NCI-H526 (cell line): ENCODE measurements at regions not wholly inside any gene's neighbourhood (a gene's known extent, or its start where the extent isn't known, plus 50 kb on each side); places are given as distances from the start of the nearest gene placed in this dataset.
A peak's percentile ranks its signal among the peaks of the same experiment; 100 is the strongest.

Source experiments
- DNase-seq, 2 experiments: peaks; one replicate each; lab custom pipeline; 2025; lab: John Stamatoyannopoulos, UW

DNA sequence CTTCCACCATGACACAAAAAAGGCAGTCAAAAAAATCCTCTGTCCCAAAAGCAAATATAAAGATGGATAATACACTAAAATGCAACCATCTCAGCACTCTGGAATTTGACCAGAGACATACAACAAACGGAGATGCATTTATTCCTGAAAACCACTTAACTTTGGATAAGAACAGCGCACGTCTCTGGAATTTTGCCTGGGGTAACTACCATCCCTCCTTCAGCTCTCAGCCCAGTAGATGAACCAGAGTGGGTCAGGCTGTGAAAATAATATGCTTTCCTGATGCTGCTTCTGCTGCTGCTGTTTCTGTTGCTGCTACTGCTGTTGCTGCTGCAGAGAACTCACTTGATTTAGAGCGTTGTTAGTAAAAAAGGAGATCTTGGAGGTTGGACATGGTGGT is 133.8 kb upstream of the ACVR2A start:
- DNase-seq: no peak

DNA sequence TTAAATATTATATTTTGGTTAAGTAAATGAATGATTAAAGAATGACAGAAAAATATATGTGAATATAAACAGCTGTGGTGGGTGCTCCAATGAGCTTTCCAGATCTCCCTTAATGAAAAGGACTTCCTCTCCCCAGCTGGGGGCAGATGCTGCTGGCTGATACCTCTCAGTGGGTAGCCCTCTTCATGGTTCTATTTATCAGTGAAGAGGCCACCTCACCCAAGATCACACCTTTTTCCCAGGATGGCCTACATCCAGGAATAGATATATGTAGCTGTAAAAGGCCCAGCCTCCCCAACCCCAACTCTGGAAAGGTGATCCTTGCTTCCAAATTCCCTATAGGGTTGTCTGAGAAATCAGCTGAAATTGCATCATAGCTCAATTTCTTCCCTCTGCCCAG is 135.2 kb upstream of the ACVR2A start:
- DNase-seq: no peak

DNA sequence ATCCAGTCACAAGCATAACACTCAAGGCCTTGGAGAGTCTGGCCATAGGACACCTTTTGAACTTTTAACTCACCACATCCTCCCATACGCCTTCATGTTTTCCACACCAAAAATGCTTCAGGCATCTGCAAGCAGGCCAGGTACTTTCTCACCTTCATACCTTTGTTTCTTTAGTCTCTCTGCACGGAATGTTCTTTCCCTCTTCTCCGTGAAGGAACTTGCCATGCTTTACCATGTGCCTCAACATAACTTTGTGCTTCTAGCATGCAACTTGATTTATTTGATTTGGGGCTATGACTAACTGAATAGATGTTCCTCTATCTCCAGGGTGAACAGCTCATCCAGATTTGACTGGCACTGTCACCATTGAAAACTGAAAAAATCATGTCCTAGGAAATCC is 141.7 kb upstream of the ACVR2A start:
- DNase-seq: no peak

DNA sequence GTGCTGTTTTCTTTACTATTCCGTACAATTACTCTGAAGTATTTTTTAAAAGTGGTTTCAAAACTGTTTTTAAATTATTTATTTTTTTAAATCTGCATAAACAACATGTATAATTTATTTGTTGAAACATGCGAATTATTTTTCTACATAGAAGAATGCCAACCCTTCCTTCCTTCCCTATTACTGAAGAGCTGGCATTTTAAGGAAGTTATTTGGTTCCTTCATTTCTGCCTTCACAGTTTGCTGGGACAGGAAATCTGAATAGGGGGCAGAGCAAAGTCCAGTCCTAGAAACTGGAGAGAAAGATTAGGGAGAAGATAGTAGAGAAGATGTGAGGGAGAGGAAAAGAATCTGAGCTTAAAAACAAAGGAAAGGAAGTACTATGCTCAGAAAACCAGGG is 146.7 kb upstream of the ACVR2A start:
- DNase-seq: no peak

DNA sequence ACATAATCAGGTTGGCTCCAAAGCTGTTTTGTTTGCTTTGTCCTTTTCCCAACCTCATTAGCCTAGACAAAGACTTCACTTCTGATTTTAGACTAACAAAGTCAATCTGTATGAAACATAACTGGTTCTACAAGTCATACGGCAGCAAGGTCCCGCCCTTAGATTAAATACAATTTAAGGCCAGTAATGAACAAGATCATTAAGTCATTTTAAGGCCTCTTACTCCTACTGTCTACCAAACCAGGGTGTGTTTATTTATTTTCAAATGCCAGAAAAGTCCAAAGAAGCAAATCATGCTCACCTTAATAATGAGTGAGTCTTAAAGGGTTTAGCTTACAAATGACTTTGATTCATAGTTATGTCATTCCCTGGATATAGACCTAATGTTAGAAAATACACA is 148.4 kb upstream of the ACVR2A start:
- DNase-seq: peak; percentile 52 to 68

DNA sequence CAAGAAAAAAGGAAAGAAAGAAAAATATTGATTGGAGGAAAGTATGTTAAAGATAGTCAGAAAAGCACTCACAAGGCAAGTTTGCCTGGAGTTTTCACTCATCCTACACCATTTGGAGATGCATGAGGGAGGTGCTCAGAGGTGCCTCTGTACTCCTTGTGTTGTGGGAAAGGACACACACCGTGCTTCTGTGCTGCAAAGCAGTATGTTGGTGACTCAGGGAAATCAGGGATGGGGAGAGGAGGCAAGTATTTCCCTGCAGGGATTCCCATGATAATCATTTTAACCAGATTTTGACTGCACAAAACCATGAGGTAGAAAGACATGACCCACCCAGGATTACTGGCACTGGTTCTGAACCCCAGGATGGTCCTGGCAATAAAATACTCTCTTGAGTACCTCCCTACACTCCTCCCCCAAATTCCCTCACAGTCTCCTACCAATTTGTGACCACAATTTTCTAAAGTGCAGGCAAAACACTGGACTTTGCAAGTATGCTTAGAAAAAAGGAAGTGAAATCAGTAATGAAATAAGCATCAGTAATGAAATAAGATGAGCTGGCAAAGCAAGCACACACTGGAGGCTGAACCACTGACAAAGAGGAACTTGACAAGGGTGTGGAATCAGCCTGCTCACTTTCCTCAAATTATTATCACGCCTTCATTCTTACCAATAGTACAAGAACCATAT is 155.5 kb upstream of the ACVR2A start:
- DNase-seq: no peak

DNA sequence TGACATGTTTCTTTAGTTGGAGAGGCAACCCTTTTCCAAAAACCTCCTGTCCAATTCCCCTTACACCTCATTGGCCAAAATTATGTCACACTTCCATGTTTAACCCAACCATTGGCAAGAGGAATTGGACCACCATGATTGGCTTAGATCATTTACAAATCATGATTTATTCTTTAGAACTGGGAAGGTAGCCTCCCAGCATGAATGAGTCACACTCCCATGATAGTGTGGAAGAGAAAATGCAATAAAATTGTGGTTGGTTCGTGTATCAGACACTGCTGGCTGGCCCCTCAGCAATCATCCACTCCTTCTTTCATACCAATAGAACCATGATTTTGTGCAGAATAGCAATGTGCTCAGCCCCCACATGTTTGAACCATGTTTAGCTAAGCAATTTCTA is 156.6 kb upstream of the ACVR2A start:
- DNase-seq: no peak

DNA sequence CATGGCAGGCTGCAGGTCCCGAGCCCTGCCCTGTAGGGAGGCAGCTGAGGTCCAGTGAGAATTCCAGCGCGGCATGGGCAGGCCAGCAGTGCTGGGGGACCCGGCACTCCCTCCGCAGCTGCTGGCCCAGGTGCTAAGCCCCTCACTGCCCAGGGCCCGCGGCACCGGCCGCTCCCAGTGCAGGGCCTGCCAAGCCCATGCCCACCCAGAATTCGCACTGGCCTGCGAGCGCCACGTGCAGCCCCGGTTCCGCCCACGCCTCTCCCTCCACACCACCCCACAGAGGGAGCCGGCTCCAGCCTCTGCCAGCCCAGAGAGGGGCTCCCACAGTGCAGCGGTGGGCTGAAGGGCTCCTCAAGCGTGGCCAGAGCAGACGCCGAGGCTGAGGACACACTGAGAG is 158.5 kb upstream of the ACVR2A start:
- no peak for DNase-seq

- DNase-seq: no peak
Measured at GRCh38 chr2:147684903-147685302, 159.9 kb upstream of the ACVR2A start.

- no peak for DNase-seq
Measured at GRCh38 chr2:147683380-147683779, 161.4 kb upstream of the ACVR2A start.

DNA sequence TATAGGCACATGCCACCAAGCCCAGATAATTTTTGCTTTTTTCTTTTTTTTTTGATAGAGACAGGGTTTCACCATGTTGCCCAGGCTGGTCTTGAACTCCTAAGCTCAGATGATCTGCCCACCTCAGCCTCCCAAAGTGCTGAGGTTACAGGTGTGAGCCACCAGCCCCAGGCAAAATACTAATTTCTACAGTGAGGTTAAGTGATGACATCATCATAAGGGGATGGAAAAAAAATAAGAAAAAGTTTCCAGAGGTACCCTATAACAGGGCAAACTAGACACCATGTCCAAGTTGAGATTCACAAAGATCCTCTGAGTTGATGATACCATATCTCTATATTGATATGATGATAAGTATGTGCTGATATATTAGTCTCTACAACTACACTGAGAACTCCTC is 163.7 kb upstream of the ACVR2A start:
- DNase-seq: no peak

- no peak for DNase-seq
Measured at GRCh38 chr2:147679955-147680531, 164.8 kb upstream of the ACVR2A start.

GRCh38 chr2:147679191-147679954 is 165.5 kb upstream of the ACVR2A start:
- no peak for DNase-seq

GRCh38 chr2:147665105-147665504 is 179.7 kb upstream of the ACVR2A start:
- DNase-seq: no peak

GRCh38 chr2:147663962-147664361 is 180.9 kb upstream of the ACVR2A start:
- no peak for DNase-seq

DNA sequence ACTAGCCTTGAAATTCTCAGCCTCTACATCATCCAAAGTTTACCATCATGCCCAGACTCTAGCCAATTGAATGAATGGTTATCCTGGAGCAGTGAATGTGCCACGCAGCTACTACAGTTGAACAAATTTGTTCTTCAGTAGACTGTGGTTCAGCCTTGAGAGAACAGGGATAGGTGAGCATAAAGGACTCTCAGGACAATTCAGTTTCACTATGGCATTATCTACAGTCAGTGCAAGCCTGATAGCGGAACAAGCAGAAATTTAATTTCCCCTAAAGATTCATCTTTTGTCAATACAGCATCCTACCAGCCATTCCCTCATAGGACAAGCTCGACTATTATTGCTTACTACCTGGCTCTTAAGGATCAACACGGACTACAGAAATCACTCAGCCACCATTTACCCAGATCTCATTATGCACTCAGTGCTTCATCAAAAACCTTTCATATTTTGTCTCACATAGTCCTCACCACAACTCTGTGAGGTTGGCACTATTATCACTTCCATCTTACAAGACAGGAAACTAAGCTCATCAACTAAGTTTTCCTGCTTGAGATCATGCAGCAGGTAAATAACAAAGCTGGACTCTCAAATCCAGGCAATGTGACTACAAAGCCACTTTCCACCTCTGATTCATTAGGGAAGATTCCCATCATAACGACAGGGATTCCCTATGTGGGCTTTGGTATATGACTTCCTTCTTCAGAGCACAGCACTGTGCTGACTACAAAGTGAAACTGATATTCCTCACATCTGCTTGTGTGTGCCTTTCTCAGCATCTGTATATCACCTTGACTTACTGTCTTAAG is 181.5 kb upstream of the ACVR2A start:
- DNase-seq: no peak

GRCh38 chr2:147662221-147662620 is 182.6 kb upstream of the ACVR2A start:
- no peak for DNase-seq

GRCh38 chr2:147660680-147661079 is 184.1 kb upstream of the ACVR2A start:
- no peak for DNase-seq

DNA sequence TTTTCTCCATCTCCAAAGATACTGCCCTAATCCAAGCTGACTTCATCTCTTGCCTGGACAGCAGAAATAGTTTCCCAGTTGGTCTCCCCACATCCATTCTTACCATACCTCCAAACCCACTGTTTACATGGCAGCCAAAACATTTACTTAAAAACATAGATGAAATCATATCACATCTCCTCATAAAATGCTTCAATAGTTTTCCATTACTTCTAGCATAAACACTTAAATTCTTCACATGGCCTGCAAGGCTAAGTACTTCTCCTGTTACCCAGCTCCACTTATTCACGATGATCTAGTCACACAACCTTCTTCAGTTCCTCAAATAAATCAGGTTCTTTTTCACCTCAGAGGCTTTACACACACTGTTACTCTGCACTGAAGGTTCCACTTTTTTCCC is 185.8 kb upstream of the ACVR2A start:
- no peak for DNase-seq

DNA sequence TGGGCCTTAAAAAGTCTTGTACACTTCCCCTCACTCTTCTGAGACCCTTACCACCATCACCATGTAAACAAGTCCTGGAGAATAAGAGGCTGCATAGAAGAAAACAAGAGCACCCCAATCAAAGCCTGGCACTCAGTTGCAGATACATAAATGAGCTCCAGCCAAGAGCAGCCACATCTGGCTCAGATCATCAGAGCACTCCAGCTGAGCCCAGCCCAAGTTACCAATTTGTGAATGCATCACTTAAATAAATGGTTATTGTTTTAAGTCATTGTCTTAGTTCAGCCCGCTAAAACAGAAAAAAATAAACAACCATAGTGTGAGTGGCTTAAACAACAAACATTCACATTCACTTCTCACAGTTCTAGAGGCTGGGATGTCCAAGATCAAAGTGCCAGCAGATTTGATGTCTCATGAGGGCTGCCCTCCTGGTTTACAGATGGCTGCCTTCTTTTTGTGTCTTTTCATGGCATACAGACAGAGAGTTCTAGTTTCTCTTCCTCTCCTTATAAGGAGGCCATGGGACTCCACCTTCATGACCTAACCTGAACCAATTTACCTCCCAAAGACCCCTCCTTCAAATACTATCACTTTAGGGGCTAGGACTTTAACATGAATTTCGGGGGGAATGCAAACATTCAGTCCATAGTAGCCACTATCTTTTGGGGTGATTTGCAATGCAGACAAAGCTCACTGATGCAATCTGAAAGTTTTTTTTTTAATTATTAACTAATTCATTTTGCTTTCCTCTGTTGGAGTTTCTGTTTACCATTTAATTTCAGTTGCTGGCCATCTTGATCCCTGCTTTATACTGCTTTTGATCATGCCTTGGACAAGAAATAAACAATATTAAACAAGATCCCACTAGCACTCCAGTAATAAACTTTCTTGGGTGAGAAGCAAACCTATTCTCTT is 187.5 kb upstream of the ACVR2A start:
- DNase-seq: no peak

DNA sequence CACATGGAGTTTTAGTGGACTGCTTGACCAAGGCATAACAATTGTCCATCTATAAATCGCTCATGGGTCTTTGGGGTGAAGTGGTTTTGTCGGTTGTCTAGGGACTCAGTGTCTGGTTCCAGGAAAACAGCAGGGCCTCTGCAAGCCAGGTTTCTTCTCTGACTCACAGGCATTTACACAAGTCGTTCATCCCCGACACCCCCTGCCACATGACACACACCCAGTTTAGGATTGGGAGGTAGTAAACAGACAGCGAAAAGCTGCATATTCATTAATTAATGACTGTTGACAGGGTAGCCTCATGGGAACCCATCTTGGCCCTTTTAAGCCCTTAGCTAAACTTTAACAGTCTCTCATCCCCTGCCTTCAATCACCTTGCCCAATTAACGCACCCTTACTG is 194.8 kb upstream of the ACVR2A start:
- no peak for DNase-seq
